Stimulated activated CD8-positive, alpha-beta memory T cell treated with anti-CD3 and anti-CD28 coated beads, Interleukin-7, amount 100 ng/mL, for 48 hours (primary cell): ENCODE measurements at regions not wholly inside any gene's neighbourhood (a gene's known extent, or its start where the extent isn't known, plus 50 kb on each side); places are given as distances from the start of the nearest gene placed in this dataset.
A peak's percentile ranks its signal among the peaks of the same experiment; 100 is the strongest.
"Not testable (repeated sequence)": the region's sequence is repeated elsewhere in the genome, so short reads cannot be mapped to it uniquely, and the experiment has no call there.

Source experiments
- DNase-seq, 2 donors: peaks; one replicate each; pipeline ENCODE4 v3.0.0-alpha.2; 2020; ENCODE audit warnings: low read depth in 1 of 2; ENCODE audit errors: extremely low read depth in 1 of 2

GRCh38 chr3:125914608-125915436 lies 54.2 kb upstream of the ROPN1B start:
- not testable (repeated sequence) for DNase-seq

DNA sequence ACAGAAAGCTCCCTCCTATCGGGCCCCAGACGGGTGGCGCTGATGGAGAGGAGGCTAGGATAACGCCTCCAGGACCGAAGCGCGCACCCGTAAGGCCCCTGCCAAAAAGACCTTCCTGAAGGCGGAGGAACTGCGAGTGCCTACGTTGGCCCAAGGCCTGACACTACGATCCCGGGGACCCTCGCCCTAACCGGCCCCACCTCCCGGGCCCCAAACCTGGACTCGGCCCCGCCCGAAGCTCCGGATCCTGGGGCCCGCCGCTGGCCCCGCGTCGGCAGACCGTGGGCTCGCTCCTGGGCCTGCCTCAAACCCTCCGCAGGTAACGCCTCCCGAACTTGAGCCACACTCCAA lies 53.6 kb upstream of the ROPN1B start:
- not testable (repeated sequence) for DNase-seq

DNA sequence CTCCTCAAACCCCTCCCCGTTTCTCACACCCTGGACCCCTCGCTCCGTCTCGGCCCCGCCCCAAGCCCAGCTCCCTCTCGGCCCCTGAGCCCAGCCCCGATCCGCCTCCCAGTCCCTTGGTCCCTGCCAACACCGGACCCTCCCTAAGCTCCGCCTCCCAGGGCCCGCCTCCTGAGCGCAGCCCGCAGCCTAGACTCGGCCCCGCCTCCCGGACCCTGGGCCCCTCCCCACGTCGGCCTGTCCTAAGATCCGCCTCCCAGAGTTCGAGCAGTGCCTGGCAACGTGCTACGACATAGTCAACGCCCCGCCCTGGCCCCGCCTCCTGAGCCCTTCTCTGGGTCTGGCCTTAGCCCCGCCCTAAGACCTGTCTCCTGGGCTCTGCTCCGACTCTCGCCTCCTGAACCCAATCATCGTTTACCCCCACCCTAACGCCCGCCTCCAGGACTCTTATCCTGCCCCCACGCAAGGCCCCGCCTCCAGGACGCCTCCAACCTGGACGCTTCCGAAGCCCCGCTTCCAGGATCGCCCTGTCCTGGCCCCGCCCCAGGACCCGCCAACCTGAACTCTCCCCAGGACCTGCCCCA lies 53.1 kb upstream of the ROPN1B start:
- peak; percentile 96 to 99 for DNase-seq

DNA sequence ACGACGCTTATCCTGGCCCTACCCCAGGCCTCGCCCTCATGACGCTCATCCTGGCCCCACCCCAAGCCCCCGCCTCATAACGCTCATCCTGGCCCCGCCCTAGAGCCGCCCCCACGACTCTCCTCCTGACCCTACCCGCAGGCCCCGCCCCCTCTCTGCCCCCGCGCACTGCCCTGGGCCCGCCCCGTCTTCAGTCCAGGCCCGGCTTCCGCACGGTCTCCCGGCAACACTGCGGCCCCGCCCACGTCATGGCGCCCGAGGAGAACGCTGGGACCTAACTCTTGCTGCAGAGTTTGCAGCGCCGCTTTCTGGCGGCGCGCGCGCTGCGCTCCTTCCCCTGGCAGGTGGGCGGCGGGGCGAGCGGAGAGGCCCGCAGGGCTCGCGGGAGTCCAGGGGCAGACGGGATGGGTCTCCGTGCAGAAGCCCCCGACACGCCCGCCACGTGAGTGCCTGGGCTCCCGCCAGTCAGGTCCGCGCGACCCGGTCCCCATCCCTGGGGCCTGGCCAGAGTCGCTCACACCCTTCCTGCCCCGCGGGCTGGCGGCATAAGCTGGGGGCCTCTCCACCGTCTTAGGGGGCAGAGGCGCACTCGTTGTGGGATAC lies 52.5 kb upstream of the ROPN1B start:
- DNase-seq: peak in 1 of 2 donors; percentile 91

GRCh38 chr3:125917020-125917549 lies 51.9 kb upstream of the ROPN1B start:
- DNase-seq: not testable (repeated sequence)

DNA sequence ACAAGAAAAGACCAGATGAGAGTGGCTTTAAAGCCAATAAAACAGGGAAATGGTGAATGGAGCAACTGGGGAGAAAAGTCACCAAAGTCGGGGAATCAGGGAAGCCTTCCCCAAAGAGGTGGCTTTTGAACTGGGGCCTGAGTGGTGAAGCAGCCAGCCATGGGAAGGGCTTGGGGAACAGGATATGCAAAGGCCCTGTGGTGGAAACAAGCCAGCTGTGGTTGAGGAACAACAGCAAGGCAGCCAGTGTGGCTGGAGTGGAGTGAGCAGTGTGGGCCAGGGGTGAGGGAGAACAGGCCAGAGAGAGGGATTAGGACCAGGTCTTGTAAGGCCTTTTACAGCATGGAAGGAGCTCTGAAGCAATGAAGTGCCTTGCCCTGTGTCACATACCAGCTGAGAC lies 51.0 kb upstream of the ROPN1B start:
- DNase-seq: not testable (repeated sequence)

DNA sequence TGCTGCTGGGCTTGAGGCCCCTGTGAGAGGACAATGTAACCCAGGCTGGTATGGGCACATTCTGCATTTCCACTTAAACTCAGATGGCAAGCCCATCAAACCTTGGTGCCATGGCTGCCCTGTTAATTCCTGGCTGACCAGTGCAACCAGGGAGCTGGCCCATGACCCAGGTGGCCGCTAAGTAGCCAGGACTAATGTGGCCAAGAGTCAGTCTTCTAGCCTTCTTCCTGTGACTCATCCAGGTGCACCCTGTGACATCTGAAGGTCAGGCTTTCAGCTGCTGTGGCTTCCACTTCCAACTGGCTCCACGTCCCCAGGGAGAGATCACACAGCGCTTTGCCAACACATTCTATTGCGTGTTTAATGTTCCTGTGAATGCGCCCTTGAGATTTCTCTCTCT lies 50.5 kb upstream of the ROPN1B start:
- DNase-seq: not testable (repeated sequence)

GRCh38 chr3:125918866-125919265 lies 50.1 kb upstream of the ROPN1B start:
- DNase-seq: not testable (repeated sequence)
